Upper lobe of right lung (tissue), 1 donor: ENCODE measurements at regions not wholly inside any gene's neighbourhood (a gene's known extent, or its start where the extent isn't known, plus 50 kb on each side); places are given as distances from the start of the nearest gene placed in this dataset.

Experiments used
- ATAC-seq: fragments of 200-7000 bp; cut with Tn5 transposase; one replicate; pipeline ENCODE4 v1.9.1; 2020; ENCODE audit warnings: mild to moderate bottlenecking, moderate library complexity
- DNase-seq: peaks from one replicate; pipeline ENCODE4 v3.0.0-alpha.2; 2020
- H3K27ac ChIP-seq: fragments of 200-600 bp; one replicate; pipeline ENCODE4 v1.8.0; 2022
- H3K27me3 ChIP-seq: fragments of 200-600 bp; one replicate; pipeline ENCODE4 v1.8.0; 2022; ENCODE audit warnings: mild to moderate bottlenecking
- H3K36me3 ChIP-seq: fragments of 200-600 bp; one replicate; pipeline ENCODE4 v1.8.0; 2022
- H3K4me1 ChIP-seq: fragments of 200-600 bp; one replicate; pipeline ENCODE4 v1.8.0; 2022
- H3K4me3 ChIP-seq: fragments of 200-600 bp; one replicate; pipeline ENCODE4 v1.8.0; 2022; ENCODE audit warnings: mild to moderate bottlenecking
- H3K9me3 ChIP-seq: fragments of 200-600 bp; one replicate; pipeline ENCODE4 v1.8.0; 2022
- intact Hi-C: fragments of 100-400 bp; cut with DNase I; formaldehyde crosslinking; loops from one replicate; pipeline ENCODE4 v1.11.0; 2022
- TF ChIP-seq, protein P1 (sequence below): fragments of 200-600 bp; IDR thresholded peaks from one replicate; pipeline ENCODE4 v1.8.0; 2022; ENCODE audit warnings: antibody characterized with exemption
- donor health status: DM: no; HTN: yes; CAD: no; lungs with severe emphysema.

DNA sequence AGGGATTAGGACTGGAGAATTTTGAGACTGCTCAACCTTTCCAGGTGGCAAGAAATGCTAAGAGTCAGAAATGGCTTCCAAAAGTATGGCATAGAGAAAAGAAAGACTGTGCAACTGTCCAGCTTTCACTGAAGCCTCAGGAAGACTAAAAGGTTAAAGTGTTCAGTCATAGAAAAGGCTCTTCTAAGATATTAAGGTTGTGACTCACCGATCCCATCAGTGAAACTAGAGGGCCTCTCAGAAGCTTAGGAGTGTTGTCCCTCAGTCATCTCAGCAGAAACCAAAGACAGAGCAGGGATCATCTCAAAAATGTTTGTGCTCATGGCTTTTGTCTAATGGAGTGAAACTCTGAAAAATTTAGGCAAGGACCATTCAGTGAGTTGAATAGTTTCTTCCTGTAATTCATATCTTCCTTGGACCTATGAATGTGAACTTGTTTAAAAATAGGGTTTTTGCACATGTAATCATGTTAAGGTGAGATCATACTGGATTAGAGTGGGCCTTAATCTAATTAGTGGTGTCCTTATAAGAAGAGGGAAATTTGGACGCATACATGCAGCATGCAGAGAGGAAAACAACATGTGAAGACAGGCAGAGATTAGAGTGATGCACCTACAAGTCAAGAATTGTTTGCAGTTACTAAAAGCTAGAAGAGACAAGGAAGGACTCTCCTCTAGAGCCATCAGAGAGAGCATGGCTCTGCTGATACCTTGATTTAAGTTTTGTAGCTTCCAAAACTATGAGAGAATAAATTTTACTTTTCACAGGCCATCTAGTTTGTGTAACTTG lies 71.3 kb downstream of the RPE65 start:
- H3K27me3 ChIP-seq, result no peaks in the 10 kb centered on the region
- TF ChIP-seq, protein P1, sequence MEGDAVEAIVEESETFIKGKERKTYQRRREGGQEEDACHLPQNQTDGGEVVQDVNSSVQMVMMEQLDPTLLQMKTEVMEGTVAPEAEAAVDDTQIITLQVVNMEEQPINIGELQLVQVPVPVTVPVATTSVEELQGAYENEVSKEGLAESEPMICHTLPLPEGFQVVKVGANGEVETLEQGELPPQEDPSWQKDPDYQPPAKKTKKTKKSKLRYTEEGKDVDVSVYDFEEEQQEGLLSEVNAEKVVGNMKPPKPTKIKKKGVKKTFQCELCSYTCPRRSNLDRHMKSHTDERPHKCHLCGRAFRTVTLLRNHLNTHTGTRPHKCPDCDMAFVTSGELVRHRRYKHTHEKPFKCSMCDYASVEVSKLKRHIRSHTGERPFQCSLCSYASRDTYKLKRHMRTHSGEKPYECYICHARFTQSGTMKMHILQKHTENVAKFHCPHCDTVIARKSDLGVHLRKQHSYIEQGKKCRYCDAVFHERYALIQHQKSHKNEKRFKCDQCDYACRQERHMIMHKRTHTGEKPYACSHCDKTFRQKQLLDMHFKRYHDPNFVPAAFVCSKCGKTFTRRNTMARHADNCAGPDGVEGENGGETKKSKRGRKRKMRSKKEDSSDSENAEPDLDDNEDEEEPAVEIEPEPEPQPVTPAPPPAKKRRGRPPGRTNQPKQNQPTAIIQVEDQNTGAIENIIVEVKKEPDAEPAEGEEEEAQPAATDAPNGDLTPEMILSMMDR, result no peak
- no peaks in the 10 kb centered on the region for H3K9me3 ChIP-seq
- DNase-seq (no peak), ATAC-seq (no peak)
- H3K36me3 ChIP-seq, result no peaks in the 10 kb centered on the region
- no peak overlapping the region for H3K4me3 ChIP-seq
- H3K4me1 ChIP-seq, result no peaks in the 10 kb centered on the region
- H3K27ac ChIP-seq, result no peak overlapping the region
- intact Hi-C loops, result no loop called here

DNA sequence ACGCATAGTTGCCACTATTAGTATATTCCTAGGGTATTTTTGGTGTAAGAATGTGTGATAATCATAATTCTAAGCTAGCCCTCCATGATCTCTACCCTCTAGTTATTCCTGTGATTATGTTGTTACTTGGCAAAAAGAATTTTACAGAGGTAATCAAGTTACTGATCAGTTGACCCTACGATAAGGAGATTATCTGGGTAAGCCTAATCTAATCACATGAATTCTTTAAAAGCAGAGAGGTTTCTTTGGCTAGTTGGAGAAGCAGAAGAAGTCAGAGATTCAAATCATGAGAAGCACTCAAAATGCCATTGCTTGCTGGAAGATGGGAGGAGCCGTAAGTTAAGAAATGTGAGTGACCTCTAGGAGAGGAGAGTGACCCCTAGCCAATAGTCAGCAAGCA lies 72.7 kb downstream of the RPE65 start:
- Histone ChIP-seq H3K9me3 (no peaks in the 10 kb centered on the region), H3K27ac (no peak overlapping the region), H3K27me3 (no peaks in the 10 kb centered on the region), H3K4me1 (no peaks in the 10 kb centered on the region), H3K4me3 (no peak overlapping the region), H3K36me3 (no peaks in the 10 kb centered on the region)
- intact Hi-C loops, result no loop called here
- DNase-seq, result no peak
- TF ChIP-seq, protein P1, result no peak
- no peak for ATAC-seq

DNA sequence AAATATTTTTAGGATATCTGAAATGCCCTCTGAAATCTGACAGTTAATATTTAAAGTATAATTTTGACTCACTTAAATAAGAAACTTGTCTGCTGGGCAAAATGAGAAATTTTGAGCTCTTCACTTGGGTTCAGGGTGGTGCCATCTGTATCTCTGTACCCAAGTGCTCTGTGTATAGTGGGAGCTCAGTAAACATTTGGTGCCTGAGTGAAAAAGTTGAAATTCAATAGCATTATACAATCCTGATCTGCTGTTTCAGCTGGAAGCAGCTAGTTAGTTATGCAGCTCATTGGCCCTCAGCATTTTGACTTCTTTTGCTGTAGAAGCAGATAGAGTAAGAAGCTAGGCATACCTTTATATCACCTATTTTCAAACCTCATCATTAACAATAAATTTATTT lies 73.3 kb downstream of the RPE65 start:
- H3K36me3 ChIP-seq, result no peaks in the 10 kb centered on the region

DNA sequence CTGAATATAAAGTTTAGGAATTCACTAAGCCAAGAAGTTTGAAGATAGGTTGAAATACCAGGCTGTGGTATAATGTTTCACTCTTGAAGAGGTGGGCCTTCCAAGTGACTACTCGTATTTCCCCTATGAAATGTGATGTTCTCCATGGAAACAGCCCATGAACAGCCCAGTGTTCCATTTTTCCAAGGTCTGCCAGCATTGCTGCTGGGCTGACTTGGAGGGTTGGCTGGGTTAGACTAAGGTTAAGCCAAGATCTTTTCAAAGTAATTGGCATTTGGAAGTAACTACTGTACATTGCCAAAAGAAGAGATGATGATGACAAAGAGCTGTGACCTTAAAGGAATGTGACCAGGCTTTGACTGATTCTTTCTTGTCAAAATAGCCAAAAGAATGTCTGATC lies 73.8 kb downstream of the RPE65 start:
- no peaks in the 10 kb centered on the region for H3K4me1 ChIP-seq
- H3K27me3 ChIP-seq, result no peaks in the 10 kb centered on the region
- no peak overlapping the region for H3K27ac ChIP-seq
- H3K4me3 ChIP-seq, result no peak overlapping the region
- no peak for ATAC-seq
- intact Hi-C loops, result no loop called here
- TF ChIP-seq, protein P1, result no peak
- H3K9me3 ChIP-seq, result no peaks in the 10 kb centered on the region
- no peaks in the 10 kb centered on the region for H3K36me3 ChIP-seq
- no peak for DNase-seq

More for the DNA sequence above, 73.3 kb downstream of the RPE65 start:
- TF ChIP-seq, protein P1, result no peak
- no peak for DNase-seq
- Histone ChIP-seq H3K4me1 (no peaks in the 10 kb centered on the region), H3K27ac (no peak overlapping the region), H3K9me3 (no peaks in the 10 kb centered on the region), H3K4me3 (no peak overlapping the region), H3K27me3 (no peaks in the 10 kb centered on the region)
- intact Hi-C loops, result no loop called here
- no peak for ATAC-seq

DNA sequence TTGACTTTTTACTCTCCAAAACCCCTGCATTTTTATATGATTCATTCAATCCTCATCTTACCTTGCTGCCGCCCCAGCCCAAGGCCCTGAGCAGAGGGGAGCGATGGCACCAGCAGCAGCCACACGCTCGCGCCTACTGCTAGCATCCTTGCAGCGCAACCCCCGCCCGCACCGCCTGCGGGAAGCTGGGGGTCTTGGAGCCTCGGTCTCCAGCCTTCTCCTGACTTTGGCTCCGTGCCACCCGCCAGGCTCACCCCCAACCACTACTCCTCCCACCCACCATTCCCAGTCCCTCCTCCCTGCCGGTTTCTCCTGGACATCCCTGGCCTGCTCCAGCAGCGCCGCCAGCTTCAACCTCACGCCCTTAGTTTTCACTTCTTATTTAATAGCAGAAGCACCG lies 76.6 kb downstream of the RPE65 start:
- no peak overlapping the region for H3K27ac ChIP-seq
- H3K36me3 ChIP-seq, result no peaks in the 10 kb centered on the region
- no peak for ATAC-seq
- TF ChIP-seq, protein P1, result no peak
- no peak for DNase-seq
- no peaks in the 10 kb centered on the region for H3K27me3 ChIP-seq
- H3K9me3 ChIP-seq, result no peaks in the 10 kb centered on the region
- intact Hi-C loops, result no loop called here
- no peak overlapping the region for H3K4me3 ChIP-seq
- no peaks in the 10 kb centered on the region for H3K4me1 ChIP-seq
